B cell (primary cell): ENCODE measurements at regions not wholly inside any gene's neighbourhood (a gene's known extent, or its start where the extent isn't known, plus 50 kb on each side); places are given as distances from the start of the nearest gene placed in this dataset.
"Not testable (repeated sequence)": the region's sequence is repeated elsewhere in the genome, so short reads cannot be mapped to it uniquely, and the experiment has no call there.

Experiments
- ATAC-seq: fragments of 200-7000 bp; cut with Tn5 transposase; one replicate; pipeline ENCODE4 v1.10.0; 2021; ENCODE audit warnings: low read depth, mild to moderate bottlenecking, moderate number of reproducible peaks, moderate library complexity
- CTCF ChIA-PET: fragments of 350-600 bp; sonication (Branson Sonifier 250); formaldehyde crosslinking; loops from one replicate; lab custom pipeline; 2021; ENCODE audit warnings: antibody characterized with exemption, inconsistent platforms; lab: Charles Lee
- POLR2A ChIA-PET: fragments of 350-600 bp; sonication (Branson Sonifier 250); formaldehyde crosslinking; loops from one replicate; lab custom pipeline; 2021; ENCODE audit warnings: antibody characterized with exemption; lab: Charles Lee
- DNase-seq: peaks from one replicate; pipeline ENCODE4 v3.0.0; 2013
- H2AFZ ChIP-seq: 2 replicates; pipeline ENCODE4 v1.6.1; 2012; ENCODE audit warnings: mild to moderate bottlenecking, low read depth, low read length; ENCODE audit not compliant: insufficient read depth, poor library complexity, severe bottlenecking
- H3K27ac ChIP-seq, 2 donors: 1 replicate in 1 of 2; 2 replicates in 1 of 2; pipeline ENCODE4 v1.5.1; 2012 to 2013; ENCODE audit warnings: low read length in 2 of 2, mild to moderate bottlenecking in 2 of 2, moderate library complexity in 1 of 2
- H3K27me3 ChIP-seq, 4 experiments: fragments of 200-600 bp in 1 of 4; sonication (generic) in 1 of 4; replicated peaks in 1 of 4; 1 replicate in 2 of 4; 2 replicates in 2 of 4; pipeline versions ENCODE4 v1.6.1 to v1.7.0; 2013 to 2016; ENCODE audit warnings: low read length in 3 of 4, mild to moderate bottlenecking in 2 of 4, mixed read lengths in 1 of 4, moderate library complexity in 1 of 4; ENCODE audit not compliant: insufficient read depth in 4 of 4, control insufficient read depth in 3 of 4; ENCODE audit errors: control extremely low read depth in 1 of 4
- H3K36me3 ChIP-seq, 2 experiments: replicated peaks in 1 of 2; 1 replicate in 1 of 2; 2 replicates in 1 of 2; pipeline versions ENCODE4 v1.6.1 to v1.7.1; 2013; ENCODE audit warnings: low read length in 1 of 2; ENCODE audit not compliant: insufficient read depth in 2 of 2, control insufficient read depth in 1 of 2; ENCODE audit errors: control extremely low read depth in 1 of 2, extremely low read depth in 1 of 2
- H3K4me1 ChIP-seq, 2 donors: fragments of 200-600 bp in 1 of 2; sonication (generic) in 1 of 2; 1 replicate in 1 of 2; 2 replicates in 1 of 2; pipeline versions ENCODE4 v1.5.1 to v1.6.1; 2013 to 2017; ENCODE audit warnings: low read length in 2 of 2; ENCODE audit not compliant: control insufficient read depth in 2 of 2, insufficient read depth in 2 of 2
- H3K4me2 ChIP-seq: replicated peaks from 2 replicates; pipeline ENCODE3; 2012; ENCODE audit warnings: mild to moderate bottlenecking, low read depth, low read length; ENCODE audit not compliant: poor library complexity, severe bottlenecking
- H3K4me3 ChIP-seq, 5 experiments: fragments of 200-600 bp in 1 of 5; sonication (generic) in 1 of 5; 1 replicate in 3 of 5; 2 replicates in 2 of 5; pipeline versions ENCODE4 v1.5.1 to v1.7.0; 2011 to 2016; ENCODE audit warnings: low read length in 4 of 5, mild to moderate bottlenecking in 4 of 5, low read depth in 2 of 5, control low read depth in 1 of 5, moderate library complexity in 1 of 5; ENCODE audit not compliant: insufficient read depth in 1 of 5; ENCODE audit errors: control extremely low read depth in 1 of 5, extremely low read depth in 1 of 5
- H3K79me2 ChIP-seq: fragments of 200-600 bp; sonication (generic); one replicate; pipeline ENCODE4 v1.6.0; 2016; ENCODE audit warnings: low read length; ENCODE audit not compliant: control insufficient read depth, insufficient read depth
- H3K9ac ChIP-seq: fragments of 200-600 bp; sonication (generic); 2 replicates; pipeline ENCODE4 v1.6.1; 2017; ENCODE audit warnings: mild to moderate bottlenecking, low read length, moderate library complexity
- H3K9me3 ChIP-seq, 3 donors: one replicate each; pipeline versions ENCODE4 v1.6.1 to v1.7.1; 2013; ENCODE audit warnings: low read length in 2 of 3; ENCODE audit not compliant: control insufficient read depth in 2 of 3, insufficient read depth in 1 of 3; ENCODE audit errors: control extremely low read depth in 1 of 3
- H4K20me1 ChIP-seq: 2 replicates; pipeline ENCODE4 v1.6.0; 2012; ENCODE audit warnings: mild to moderate bottlenecking, low read length; ENCODE audit not compliant: insufficient read depth, control insufficient read depth, poor library complexity, severe bottlenecking
- H3K27ac Mint-ChIP-seq: one replicate; pipeline ENCODE4 v1.8.0; 2021; ENCODE audit warnings: mixed read lengths
- H3K27me3 Mint-ChIP-seq: one replicate; pipeline ENCODE4 v1.8.0; 2021; ENCODE audit warnings: mixed read lengths
- H3K4me1 Mint-ChIP-seq: one replicate; pipeline ENCODE4 v1.8.0; 2021; ENCODE audit warnings: mixed read lengths
- H3K4me3 Mint-ChIP-seq: one replicate; pipeline ENCODE4 v1.8.0; 2021; ENCODE audit warnings: mixed read lengths
- H3K9me3 Mint-ChIP-seq: one replicate; pipeline ENCODE4 v1.8.0; 2022; ENCODE audit warnings: mixed read lengths; ENCODE audit not compliant: insufficient read depth
- CTCF ChIP-seq: fragments of 200-600 bp; IDR thresholded peaks from one replicate; pipeline ENCODE4 v1.8.0; 2022; ENCODE audit warnings: antibody characterized with exemption, mild to moderate bottlenecking
- EZH2 ChIP-seq: IDR thresholded peaks from 2 replicates; pipeline ENCODE4 v1.6.1; 2012; ENCODE audit warnings: borderline replicate concordance, low read depth, mild to moderate bottlenecking, moderate library complexity, low read length; ENCODE audit not compliant: insufficient read depth, poor library complexity, severe bottlenecking
- WGBS: methylation state at CpG from one replicate; pipeline ENCODE4 v1.1.5; 2013; ENCODE audit warnings: missing lambda C conversion rate; ENCODE audit not compliant: insufficient coverage; 5-methylcytosine and 5-hydroxymethylcytosine counted together
- intact Hi-C: fragments of 100-400 bp; cut with micrococcal nuclease; formaldehyde crosslinking; loops from one replicate; pipeline ENCODE4 v1.10.0; 2022

GRCh38 chr11:116339306-116340098, 433.3 kb downstream of the BUD13 start:
- no peak for DNase-seq
- no peaks in the 10 kb centered on the region for H3K27me3 ChIP-seq
- H3K36me3 ChIP-seq = no peaks in the 10 kb centered on the region
- no peak overlapping the region for H3K4me3 ChIP-seq
- Mint-ChIP-seq H3K4me1 (no peaks in the 10 kb centered on the region), H3K27ac (no peak overlapping the region), H3K27me3 (peaks cover 4% of the 10 kb centered on the region), H3K4me3 (no peak overlapping the region), H3K9me3 (peaks cover 3% of the 10 kb centered on the region)
- H3K4me1 ChIP-seq = no peaks in the 10 kb centered on the region
- WGBS = 58% methylated on average over 2 of the region's 9 CpGs
- H4K20me1 ChIP-seq = no peaks in the 10 kb centered on the region
- CTCF ChIA-PET = no interaction called here
- TF ChIP-seq CTCF (no peak), EZH2 (no peak)
- H2AFZ ChIP-seq = no peak overlapping the region
- no peak overlapping the region for H3K27ac ChIP-seq
- intact Hi-C loops = no loop called here
- H3K79me2 ChIP-seq = no peaks in the 10 kb centered on the region
- no peak overlapping the region for H3K4me2 ChIP-seq
- POLR2A ChIA-PET = no interaction called here
- peaks cover 0 to 11% (median 4%) of the 10 kb centered on the region in 3 donors for H3K9me3 ChIP-seq
- H3K9ac ChIP-seq = no peak overlapping the region
- no peak for ATAC-seq

- H3K27me3 ChIP-seq, H3K36me3 ChIP-seq, H3K4me3 Mint-ChIP-seq, H3K9ac ChIP-seq, H3K27me3 Mint-ChIP-seq, H3K4me1 ChIP-seq, H3K4me3 ChIP-seq, H3K27ac ChIP-seq, intact Hi-C loops, H3K4me1 Mint-ChIP-seq, H3K9me3 Mint-ChIP-seq, H3K79me2 ChIP-seq, H3K27ac Mint-ChIP-seq, H4K20me1 ChIP-seq, POLR2A ChIA-PET, H3K4me2 ChIP-seq, DNase-seq, H2AFZ ChIP-seq, ATAC-seq, CTCF ChIA-PET: not testable (repeated sequence)
- H3K9me3 ChIP-seq = peaks cover 0 to 11% (median 4%) of the 10 kb centered on the region in 3 donors
- WGBS = no CpG with 5 or more reads among the region's 4 CpGs
Observed at GRCh38 chr11:116338500-116338899, 434.3 kb downstream of the BUD13 start.
